8988T (cell line): ENCODE measurements at regions not wholly inside any gene's neighbourhood (a gene's known extent, or its start where the extent isn't known, plus 50 kb on each side); places are given as distances from the start of the nearest gene placed in this dataset.
"Not testable (repeated sequence)": the region's sequence is repeated elsewhere in the genome, so short reads cannot be mapped to it uniquely, and the experiment has no call there.

Experiments
- DNase-seq: peaks from one replicate; pipeline ENCODE4 v3.0.0; 2011

DNA sequence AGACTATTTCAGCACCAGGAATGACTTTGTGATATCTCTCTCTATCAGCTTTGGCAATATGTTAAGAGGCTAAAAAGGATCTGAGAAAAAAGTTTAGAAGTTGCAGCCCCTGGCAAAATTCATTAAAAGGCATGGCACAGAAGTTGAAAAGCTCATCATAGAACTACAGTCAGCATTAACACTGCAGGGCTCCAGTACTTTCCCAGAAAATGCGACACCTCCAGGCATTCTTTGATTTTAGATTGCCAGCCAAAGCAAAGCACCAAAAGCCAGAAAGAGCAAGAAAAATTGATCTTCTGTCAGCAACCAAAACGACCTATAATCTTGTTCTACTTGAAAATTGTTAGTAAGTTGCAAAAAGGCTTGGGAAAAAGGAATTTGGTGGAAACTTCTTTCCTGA is 713.5 kb downstream of the FSCB start:
- DNase-seq: no peak

DNA sequence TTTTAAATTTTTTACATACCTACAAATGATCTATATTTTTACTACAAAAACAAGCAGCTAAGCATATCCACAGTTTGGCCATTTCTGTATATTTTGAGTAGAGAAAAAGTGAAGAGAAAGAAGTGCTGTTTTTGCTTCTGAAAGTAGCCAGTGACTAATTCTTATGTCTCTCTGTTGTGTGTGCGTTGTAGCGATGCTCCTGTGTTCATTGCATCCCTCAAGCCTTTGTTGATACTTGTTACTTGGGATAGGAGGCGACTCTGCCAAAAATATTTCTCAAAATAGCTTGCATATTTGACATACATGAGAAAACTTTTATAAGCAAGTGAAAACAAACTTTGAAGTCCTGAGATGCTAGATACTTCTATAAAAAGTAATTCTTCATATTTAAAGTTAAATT is 714.1 kb downstream of the FSCB start:
- no peak for DNase-seq

DNA sequence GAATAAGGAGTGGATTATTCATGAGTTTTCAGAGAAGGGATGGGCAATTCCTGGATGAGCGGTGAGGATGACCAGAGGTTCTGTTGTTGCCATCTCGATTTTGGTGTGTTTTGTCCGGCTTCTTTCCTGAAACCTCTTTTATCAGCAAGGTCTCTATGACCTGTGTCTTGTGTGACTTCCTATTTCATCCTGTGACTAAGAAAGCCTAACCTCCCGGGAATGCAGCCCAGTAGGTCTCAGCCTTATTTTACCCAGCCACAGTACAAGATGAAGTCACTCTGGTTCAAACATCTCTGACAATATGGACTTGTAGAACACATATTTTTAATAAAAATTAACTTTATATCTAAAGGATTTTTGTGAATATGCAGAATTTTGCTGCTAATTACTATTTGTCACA is 716.4 kb downstream of the FSCB start:
- no peak for DNase-seq

DNA sequence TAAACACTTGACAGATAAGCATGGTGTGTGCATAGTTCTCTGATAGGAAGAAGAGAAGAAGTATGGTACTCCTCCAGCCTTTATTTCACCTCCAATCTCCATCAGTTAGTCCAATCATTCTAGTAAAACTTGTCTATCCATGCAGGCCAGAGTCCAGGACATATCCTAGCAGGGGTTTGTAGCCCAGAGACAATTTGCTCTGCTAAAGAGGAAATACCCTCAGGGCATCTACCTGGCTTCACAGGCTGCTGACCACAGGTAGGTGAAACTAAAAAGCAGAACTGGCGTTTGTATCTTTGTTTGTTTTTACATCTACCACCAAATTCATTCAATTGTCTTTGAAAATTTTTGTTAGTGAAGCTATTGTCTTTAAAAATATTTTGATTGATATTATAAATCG is 717.6 kb downstream of the FSCB start:
- DNase-seq: no peak

DNA sequence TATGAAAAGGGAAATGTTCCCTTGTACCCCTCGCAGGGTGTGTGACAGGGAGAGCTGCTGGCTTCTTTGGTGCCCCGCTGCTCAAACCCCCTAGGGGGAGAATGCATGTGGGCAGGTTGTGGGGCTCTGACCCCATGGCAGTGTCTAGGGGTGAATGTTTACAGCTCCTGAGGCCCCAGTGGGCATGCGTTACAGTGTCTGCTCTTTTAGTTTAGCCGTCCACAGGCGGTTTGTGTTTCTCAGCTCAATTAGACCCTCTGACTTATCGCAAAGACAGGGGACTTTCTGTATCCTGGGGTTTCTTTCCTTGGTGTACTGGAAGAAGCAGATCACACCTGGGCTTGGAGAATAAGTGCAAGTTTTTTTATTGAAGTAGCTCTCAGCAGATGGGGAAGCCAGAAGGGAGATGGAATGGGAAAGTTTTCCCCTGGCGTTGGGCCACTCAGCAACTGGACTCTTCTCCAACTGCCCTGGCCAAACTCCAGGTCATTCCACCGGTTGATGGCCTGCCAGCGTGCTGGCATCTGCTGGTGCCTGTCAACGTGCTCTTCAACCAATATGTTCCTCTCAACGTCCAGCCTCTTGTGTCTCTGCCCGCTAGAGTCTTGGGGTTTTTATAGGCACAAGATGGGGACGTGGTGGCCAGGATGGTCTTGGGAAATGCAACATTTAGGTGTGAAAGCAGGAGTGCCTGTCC is 720.9 kb downstream of the FSCB start:
- no peak for DNase-seq

DNA sequence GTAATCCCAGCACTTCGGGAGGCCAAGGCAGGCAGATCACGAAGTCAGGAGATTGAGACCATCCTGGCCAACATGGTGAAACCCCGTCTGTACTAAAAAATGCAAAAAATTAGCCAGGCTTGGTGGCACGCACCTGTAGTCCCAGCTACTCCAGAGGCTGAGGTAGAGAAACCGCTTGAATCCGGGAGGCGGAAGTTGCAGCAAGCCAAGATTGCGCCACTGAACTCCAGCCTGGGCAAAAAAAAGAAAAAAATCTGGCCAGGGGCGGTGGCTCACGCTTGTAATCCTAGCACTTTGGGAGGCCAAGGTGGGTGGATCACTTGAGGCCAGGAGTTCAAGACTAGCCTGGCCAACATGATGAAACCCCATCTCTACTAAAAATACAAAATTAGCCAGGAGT is 722.7 kb downstream of the FSCB start:
- DNase-seq: not testable (repeated sequence)

DNA sequence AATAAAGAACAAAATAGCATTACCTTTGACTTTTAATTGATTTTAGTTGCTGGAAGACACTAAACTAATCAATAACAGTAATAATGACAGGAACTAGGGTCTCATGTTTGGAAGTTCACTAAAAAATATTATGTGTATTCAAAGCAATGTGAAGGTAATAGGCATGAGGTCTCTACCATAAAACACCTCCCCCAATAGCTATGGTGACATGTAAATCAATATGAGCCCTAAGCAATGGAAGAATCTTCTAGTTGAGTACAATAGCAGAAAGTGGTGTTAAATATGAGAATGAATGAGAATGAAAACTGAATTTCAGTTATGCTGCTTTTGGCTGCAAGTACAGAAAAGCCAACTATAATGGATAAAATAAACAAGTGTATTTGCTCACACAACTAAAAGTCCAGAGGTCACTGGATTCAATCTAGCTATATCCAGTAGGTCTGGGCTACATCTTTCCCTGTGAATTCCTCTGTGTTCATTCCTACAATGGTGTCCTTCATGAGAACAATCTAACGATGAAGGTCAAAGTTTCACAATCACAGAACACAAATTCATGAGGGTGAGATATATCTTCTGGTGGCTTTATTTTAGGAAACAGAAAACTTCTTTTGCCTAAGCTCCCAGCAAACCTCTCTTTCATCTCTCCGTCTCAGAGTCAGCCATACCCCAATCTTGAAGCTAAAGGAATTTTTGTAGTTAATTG is 728.0 kb downstream of the FSCB start:
- DNase-seq: no peak

DNA sequence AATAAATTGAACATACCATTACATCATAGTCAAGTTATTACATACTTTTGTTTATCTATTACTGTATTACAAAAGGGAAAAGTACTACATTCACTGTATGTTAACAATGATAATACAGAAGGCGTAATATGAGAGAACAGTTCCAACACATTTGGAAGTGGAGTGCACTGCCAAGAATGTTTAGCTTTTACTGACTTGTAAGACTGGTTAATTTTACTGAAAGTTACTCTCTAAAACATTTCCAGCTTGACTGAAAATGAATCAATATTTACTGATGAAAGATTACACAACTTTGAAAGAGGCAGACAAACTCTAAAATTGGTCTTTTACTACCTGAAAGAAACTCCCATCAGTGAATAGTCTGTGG is 728.5 kb downstream of the FSCB start:
- DNase-seq: no peak

DNA sequence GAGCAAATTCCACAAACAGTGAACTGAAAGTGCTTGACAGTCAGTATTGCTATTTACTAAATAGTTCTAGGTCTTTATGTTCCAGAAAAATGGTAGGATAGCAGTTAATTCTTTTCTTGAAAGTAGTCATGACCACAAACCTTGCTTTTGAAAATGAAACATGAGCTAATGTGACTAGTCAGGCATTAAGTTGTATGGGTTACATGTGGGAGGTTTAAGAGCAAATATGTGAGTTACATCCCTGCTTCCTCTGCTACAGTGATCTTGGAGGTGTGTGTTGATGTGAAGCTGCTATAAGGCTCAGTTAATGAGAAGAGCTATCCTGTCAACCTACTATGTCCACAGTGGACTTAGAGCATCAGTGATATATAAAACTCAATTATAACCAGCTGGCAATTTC is 741.6 kb downstream of the FSCB start:
- DNase-seq: no peak

DNA sequence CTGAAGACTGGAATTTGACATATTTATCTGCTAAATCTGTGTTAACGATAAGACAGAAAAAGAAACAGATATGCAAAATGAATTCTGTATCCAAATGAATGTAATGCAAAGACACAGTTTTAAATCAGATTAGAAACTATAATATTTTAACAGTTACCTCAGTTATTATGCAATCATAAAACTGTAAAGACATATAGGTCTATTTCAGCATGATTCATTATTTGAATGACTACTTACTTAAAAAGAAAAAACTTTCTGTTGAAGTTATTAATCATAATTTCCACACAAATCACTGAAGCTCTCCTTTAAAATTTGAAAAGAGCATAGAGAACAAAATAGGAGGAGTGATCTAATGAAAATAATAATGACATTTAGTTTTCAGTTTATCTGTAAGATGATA is 742.6 kb downstream of the FSCB start:
- DNase-seq: no peak

DNA sequence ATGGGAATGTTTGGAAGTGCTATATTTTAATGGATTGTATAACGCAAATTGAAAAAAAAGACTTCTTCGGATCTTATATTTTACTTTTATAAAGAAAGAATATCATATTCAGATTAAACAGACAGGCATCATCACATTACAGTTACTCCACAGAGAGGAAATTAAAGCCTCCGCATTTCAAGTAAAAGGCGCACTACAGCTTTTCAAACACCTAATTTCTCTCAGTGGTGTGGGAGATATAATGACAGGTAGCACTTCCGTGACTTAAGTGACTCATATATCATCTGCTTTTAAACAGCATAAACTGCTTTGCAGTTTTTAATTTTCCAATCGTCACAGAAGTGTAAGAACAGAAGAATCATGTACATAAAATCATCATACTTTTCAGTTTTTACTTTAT is 751.4 kb downstream of the FSCB start:
- DNase-seq: no peak

DNA sequence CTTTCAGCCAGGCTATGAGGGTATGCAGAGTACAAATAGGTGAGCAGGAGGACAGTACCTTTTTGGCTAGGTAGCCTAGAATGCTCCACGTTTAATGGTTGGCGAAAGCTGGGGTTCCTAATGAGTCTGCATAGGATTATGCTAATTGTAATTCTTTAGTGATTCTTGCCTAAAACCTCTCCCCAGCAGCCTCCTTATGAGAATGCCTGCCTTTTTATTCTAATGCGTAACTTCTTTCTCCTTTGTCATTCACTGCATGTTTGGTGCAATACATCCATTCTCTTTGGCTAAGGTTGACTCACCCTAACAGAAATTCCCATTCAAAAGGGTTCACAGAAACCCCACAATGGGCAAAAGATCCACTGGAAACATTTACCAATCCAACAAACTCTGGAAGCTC is 752.2 kb downstream of the FSCB start:
- no peak for DNase-seq

DNA sequence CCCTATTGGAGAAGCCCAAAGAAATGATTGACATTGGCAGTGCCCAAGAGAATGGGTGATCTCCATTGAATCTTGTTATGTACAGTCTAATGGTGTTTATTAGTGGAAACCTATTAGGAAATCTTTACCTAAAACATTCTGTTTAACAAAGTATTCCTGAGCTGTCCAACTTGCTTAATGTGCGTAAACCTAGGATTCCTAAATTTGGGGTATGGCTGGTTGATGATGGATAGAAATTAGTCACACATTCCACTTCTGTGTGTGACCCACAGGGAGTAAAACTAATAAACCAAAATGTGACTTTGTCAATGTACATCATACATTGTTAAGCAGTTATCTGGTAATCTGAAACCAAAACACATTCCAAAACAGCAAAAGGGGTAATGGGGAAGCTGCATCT is 761.3 kb downstream of the FSCB start:
- DNase-seq: no peak

DNA sequence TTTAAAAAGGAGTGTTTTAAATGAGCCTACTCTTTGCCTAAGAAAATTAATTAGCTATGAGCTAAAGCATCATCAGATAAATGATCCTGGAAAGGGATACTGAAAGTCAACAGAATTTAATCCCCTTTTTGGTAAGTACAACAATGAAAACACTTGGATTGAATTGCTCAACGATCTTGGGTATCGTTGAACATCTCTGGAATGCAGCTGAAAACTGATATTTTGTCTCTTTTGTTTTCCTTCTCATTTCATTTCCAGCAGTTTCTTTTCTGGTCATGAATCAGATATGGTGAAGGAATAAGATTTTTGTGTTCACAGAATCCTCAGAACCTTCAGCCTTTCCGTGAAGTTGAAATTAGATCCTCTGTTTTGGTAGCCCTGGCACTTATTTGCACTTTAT is 771.2 kb downstream of the FSCB start:
- DNase-seq: no peak

DNA sequence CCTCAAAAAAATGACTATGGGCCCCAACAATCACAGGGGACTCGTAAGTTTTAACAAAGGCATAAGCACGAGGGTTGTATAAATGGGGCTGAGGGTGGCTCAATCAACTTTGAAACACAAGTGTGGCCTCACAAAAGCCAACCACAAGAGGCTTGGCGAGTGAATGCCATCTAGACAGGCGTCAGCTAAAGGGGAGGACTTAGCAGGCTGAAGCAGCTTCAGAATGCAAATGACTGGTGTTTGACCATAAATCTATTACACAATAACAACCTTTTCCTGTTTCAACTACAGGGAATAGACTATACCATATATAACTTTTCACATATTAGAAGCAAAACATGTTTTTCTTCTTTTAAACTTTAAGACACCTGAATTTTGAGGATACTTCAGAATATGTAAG is 777.9 kb downstream of the FSCB start:
- no peak for DNase-seq

DNA sequence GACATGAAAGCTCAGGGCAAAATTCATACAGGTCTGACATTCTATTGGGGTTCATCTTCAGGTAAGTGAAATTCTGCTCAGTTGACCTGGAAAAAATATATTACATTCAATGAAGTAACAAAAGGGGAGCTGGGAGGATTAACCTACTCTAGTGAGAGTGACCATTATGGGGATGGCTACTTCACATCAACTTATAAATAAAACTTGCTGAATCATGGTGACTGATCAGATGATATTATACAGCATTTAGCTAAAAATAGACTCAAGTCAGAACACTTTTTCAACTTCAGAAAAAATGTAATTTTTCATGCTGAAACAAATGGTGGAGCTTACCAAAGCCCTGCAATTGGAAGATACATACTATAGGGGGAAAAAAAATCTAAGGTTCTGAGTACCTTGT is 800.2 kb downstream of the FSCB start:
- no peak for DNase-seq

DNA sequence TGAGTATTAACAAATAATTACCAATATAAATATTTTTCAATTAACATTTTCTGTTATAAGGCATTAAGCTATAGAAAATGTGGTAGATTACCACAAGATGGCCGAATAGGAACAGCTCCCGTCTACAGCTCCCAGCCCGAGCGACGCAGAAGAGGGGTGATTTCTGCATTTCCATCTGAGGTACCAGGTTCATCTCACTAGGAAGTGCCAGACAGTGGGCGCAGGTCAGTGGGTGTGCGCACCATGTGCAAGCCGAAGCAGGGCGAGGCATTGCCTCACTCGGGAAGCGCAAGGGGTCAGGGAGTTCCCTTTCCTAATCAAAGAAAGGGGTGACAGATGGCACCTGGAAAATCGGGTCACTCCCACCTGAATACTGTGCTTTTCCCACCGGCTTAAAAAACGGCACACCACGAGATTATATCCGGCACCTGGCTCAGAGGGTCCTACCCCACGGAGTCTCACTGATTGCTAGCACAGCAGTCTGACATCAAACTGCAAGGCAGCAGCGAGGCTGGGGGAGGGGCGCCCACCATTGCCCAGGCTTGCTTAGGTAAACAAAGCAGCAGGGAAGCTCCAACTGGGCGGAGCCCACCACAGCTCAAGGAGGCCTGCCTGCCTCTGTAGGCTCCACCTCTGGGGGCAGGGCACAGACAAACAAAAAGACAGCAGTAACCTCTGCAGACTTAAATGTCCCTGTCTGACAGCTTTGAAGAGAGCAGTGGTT is 808.4 kb downstream of the FSCB start:
- not testable (repeated sequence) for DNase-seq

DNA sequence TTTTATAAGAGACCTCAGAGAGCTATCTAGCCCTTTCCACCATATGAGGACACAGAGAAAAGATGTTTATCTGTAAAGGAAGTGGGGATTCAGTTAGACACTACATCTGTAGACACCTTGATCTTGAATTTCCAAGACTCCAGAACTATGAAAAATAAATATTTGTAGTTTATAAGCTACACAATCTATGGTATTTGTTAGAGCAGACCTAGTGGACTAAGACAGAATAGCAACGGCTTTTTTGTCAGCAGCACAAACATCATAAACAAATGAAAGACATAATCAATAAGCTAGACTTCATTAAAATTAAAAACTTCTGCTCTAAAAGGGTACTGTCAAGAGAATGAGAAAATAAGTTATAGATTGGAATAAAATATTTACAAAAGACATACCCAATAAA is 810.1 kb downstream of the FSCB start:
- DNase-seq: no peak

DNA sequence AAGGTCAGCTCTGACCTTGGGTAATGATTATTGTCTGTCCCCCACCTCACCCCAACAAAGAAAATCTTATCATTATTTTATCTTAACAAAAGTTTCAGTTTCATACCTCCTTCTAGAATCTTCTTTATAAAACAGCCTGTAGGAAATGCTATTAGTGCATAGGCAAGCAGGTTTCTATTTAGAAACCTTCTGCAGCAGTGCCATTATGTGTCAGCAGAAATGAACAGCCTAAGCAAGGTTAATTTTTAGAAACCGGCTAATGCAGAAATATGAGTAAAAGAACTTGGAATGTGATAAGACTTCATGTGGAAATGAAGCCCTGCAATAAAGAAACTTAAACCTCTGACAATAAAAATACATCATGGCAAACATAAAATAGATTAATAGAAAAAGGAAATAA is 814.4 kb downstream of the FSCB start:
- DNase-seq: no peak

DNA sequence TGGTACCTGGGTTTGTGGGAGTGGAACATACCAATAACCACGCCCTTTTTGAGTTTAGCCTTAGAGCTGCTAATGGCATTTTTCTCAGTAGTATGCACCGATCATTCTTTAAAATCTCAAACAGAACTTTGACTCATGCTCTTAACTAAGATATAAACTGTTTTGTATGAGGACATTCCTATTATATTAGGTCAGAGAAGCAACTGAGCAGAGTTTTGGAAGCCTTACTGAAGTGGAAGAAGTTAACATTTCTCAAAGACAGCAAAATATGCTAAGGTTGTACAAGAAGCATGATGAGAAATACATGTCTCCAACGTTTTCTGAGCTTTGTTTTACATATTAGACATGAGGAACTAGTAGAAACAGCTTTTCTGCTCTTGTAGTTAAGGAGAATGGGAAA is 819.2 kb downstream of the FSCB start:
- DNase-seq: no peak

DNA sequence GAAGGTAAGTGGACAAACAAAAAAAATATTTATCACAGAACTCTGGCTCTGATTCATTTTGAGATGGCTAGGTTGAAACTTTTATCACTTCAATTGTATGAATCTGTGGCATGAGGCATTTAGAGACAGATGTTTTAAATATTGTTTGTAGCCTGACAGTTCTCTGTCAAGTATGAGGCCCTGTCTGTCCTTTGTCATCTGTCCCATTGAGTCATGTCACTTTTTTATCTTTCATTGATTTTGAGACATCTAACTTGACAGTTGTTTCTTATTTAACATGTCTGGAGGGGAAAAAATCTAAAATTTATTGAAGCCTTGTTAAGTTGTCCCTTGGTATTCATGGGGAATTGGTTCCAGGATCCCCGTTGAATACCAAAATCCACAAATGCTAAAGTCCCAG is 829.5 kb downstream of the FSCB start:
- no peak for DNase-seq

DNA sequence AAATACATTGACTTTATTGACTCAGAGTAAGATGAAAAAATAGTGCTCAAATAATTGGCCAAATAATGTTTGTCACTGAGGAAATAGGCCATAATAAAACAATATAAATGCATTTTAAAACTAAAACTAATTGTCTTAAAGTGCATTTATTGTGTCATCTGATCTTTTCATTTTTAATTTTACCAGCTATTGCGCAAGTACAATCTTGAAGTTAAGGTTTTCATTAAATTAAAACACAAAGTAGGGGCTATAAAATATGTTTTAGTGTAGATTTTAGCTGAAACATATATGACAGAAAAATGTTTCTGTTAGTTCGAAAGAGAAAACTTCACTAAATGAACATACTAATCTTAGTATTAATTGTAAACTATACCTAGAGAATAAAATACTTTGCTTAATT is 832.8 kb downstream of the FSCB start:
- no peak for DNase-seq

DNA sequence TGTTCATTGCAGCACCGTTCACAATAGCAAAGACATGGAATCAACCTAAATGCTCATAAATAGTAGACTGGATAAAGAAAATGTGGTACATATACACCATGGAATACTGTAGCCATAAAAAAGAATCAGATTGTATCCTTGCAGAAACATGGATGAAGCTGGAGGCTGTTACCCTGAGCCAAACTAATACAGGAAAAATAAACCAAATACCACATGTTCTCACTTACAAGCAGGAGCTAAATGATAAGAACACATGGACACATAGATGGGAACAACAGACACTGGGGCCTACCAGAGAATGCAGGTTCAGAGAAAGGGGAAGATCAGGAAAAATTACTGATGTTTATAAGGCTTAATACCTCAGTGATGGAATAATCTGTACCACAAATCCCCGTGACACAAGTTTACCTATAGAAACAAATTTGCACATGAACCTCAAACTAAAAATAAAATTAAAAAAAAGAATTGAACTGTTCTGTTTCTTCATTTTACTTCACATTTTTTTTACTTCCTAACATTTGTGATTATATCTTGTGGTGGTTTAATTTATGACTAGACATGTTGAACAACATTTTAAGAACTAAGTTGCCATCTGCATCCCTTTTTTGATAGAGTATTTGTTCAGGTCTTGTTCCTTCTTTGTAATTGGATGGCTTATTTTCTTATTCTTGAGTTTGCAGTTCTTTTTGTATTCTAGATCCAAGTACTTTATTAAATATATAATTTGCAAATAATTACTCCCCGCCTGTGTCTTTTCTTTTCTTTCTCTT is 835.2 kb downstream of the FSCB start:
- DNase-seq: no peak

DNA sequence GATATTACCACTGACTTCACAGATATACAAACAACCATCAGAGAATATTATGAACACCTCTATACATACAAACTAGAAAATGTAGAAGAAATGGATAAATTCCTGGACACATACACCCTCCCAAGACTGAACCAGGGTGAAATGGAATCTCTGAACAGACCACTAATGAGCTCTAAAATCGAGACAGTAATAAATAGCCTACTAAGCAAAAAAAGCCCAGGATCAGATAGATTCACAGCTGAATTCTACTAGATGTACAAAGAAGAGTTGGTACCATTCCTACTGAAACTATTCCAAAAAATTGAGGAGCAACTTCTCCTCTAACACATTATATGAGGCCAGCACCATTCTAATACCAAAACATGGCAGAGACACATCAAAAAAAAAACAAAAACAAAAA is 837.7 kb downstream of the FSCB start:
- DNase-seq: no peak
